IMR-90 (cell line): ENCODE measurements at regions not wholly inside any gene's neighbourhood (a gene's known extent, or its start where the extent isn't known, plus 50 kb on each side); places are given as distances from the start of the nearest gene placed in this dataset.

Experiments used
- ATAC-seq: fragments of 200-7000 bp; cut with Tn5 transposase; 2 replicates; pipeline ENCODE4 v1.9.1; 2020; ENCODE audit warnings: low read depth, mild to moderate bottlenecking, moderate library complexity
- BruUV-seq: library from RNA; stranded (reverse); fragments of 400-500 nt; replicated peaks from 2 replicates; lab custom pipeline; 2021; lab: Mats Ljungman, UMichigan
- CTCF ChIA-PET: fragments of 300-600 bp; formaldehyde crosslinking; extraction: SDS; loops from one replicate; lab custom pipeline; 2021; ENCODE audit warnings: antibody characterized with exemption; lab: Yijun Ruan, JAX
- POLR2A ChIA-PET: fragments of 300-600 bp; sonication (Branson Sonifier 250); formaldehyde crosslinking; loops from one replicate; lab custom pipeline; 2022; ENCODE audit warnings: antibody characterized with exemption; ENCODE audit not compliant: unreplicated experiment; lab: Charles Lee
- DNase-seq: peaks from one replicate; pipeline ENCODE4 v3.0.0; 2013
- H2AFZ ChIP-seq: replicated peaks from 2 replicates; pipeline ENCODE3; 2013; ENCODE audit warnings: low read length, mild to moderate bottlenecking; ENCODE audit not compliant: poor library complexity
- H2AK5ac ChIP-seq: 2 replicates; pipeline ENCODE4 v1.6.1; 2013; ENCODE audit warnings: low read depth, low read length, inconsistent platforms
- H2AK9ac ChIP-seq: replicated peaks from 2 replicates; pipeline ENCODE3; 2013; ENCODE audit warnings: mild to moderate bottlenecking, low read depth, low read length, moderate library complexity; ENCODE audit not compliant: poor library complexity
- H2BK120ac ChIP-seq: 2 replicates; pipeline ENCODE4 v1.6.1; 2013; ENCODE audit warnings: low read depth, low read length, inconsistent platforms
- H2BK15ac ChIP-seq: 3 replicates; pipeline ENCODE4 v1.6.1; 2013; ENCODE audit warnings: low read depth, low read length, inconsistent platforms
- H2BK20ac ChIP-seq: 2 replicates; pipeline ENCODE4 v1.6.1; 2013; ENCODE audit warnings: low read depth, mild to moderate bottlenecking, inconsistent platforms, low read length, moderate library complexity
- H2BK5ac ChIP-seq: 2 replicates; pipeline ENCODE4 v1.6.1; 2013; ENCODE audit warnings: mild to moderate bottlenecking, low read depth, low read length, inconsistent platforms; ENCODE audit not compliant: poor library complexity, severe bottlenecking
- H3K14ac ChIP-seq: replicated peaks from 2 replicates; pipeline ENCODE4 v1.6.1; 2013; ENCODE audit warnings: low read depth, low read length, inconsistent platforms
- H3K18ac ChIP-seq: 2 replicates; pipeline ENCODE4 v1.6.1; 2013; ENCODE audit warnings: low read depth, low read length, control low read depth
- H3K23ac ChIP-seq: 2 replicates; pipeline ENCODE4 v1.6.1; 2013; ENCODE audit warnings: low read depth, low read length, inconsistent platforms
- H3K27ac ChIP-seq: 2 replicates; pipeline ENCODE4 v1.5.1; 2013; ENCODE audit warnings: mild to moderate bottlenecking, control low read depth, low read length; ENCODE audit not compliant: insufficient read depth
- H3K27me3 ChIP-seq: 2 replicates; pipeline ENCODE4 v1.6.1; 2013; ENCODE audit warnings: low read length; ENCODE audit not compliant: control insufficient read depth, insufficient read depth
- H3K36me3 ChIP-seq: 2 replicates; pipeline ENCODE4 v1.6.1; 2013; ENCODE audit warnings: low read length, mixed read lengths; ENCODE audit not compliant: control insufficient read depth, insufficient read depth
- H3K4ac ChIP-seq: 2 replicates; pipeline ENCODE4 v1.6.1; 2013; ENCODE audit warnings: low read depth, low read length, inconsistent platforms
- H3K4me1 ChIP-seq: 2 replicates; pipeline ENCODE4 v1.6.1; 2013; ENCODE audit warnings: low read length, mixed read lengths; ENCODE audit not compliant: control insufficient read depth, insufficient read depth
- H3K4me2 ChIP-seq: 2 replicates; pipeline ENCODE4 v1.6.1; 2013; ENCODE audit warnings: low read depth, mild to moderate bottlenecking, control low read depth, low read length, moderate library complexity
- H3K4me3 ChIP-seq: 2 replicates; pipeline ENCODE4 v1.5.1; 2013; ENCODE audit warnings: low read depth, mild to moderate bottlenecking, control low read depth, low read length, moderate library complexity; ENCODE audit not compliant: insufficient read depth
- H3K56ac ChIP-seq: 2 replicates; pipeline ENCODE4 v1.6.1; 2013; ENCODE audit warnings: low read length, inconsistent platforms; ENCODE audit not compliant: insufficient read depth; ENCODE audit errors: extremely low read depth
- H3K79me1 ChIP-seq, 2 experiments: 2 replicates each; pipeline ENCODE4 v1.6.1; 2013; ENCODE audit warnings: low read length in 2 of 2, inconsistent platforms in 1 of 2, low read depth in 1 of 2
- H3K9ac ChIP-seq: 2 replicates; pipeline ENCODE4 v1.6.1; 2013; ENCODE audit warnings: low read depth, low read length, control low read depth
- H3K9me1 ChIP-seq: 2 replicates; pipeline ENCODE4 v1.6.1; 2013; ENCODE audit warnings: low read length, inconsistent platforms; ENCODE audit not compliant: insufficient read depth
- H3K9me3 ChIP-seq: 2 replicates; pipeline ENCODE4 v1.6.1; 2013; ENCODE audit warnings: low read length; ENCODE audit not compliant: control insufficient read depth, insufficient read depth
- H4K20me1 ChIP-seq: 2 replicates; pipeline ENCODE4 v1.6.1; 2013; ENCODE audit warnings: low read length, inconsistent platforms; ENCODE audit not compliant: insufficient read depth
- H4K5ac ChIP-seq: 2 replicates; pipeline ENCODE4 v1.6.1; 2013; ENCODE audit warnings: mild to moderate bottlenecking, low read depth, low read length, control low read depth
- H4K8ac ChIP-seq, 2 experiments: 2 replicates each; pipeline ENCODE4 v1.6.1; 2013; ENCODE audit warnings: low read depth in 2 of 2, low read length in 2 of 2, control low read depth in 1 of 2, inconsistent platforms in 1 of 2
- H4K91ac ChIP-seq: 2 replicates; pipeline ENCODE4 v1.6.1; 2013; ENCODE audit warnings: low read depth, low read length, inconsistent platforms; ENCODE audit not compliant: insufficient read depth
- BHLHE40 ChIP-seq: fragments of 150-350 bp; IDR thresholded peaks from 2 replicates; pipeline ENCODE4 v1.6.1; 2016; ENCODE audit warnings: mild to moderate bottlenecking, low read depth, low read length
- CEBPB ChIP-seq: IDR thresholded peaks from 2 replicates; pipeline ENCODE4 v1.6.1; 2012; ENCODE audit warnings: low read depth, low read length, improper control_type of control experiment
- CTCF ChIP-seq: conservative IDR thresholded peaks from 2 replicates; pipeline ENCODE4 v1.5.1; 2012; ENCODE audit warnings: mild to moderate bottlenecking, low read depth, low read length, improper control_type of control experiment
- MAFK ChIP-seq: IDR thresholded peaks from 2 replicates; pipeline ENCODE4 v1.6.1; 2012; ENCODE audit warnings: low read depth, low read length, improper control_type of control experiment
- RCOR1 ChIP-seq: IDR thresholded peaks from 2 replicates; pipeline ENCODE4 v1.6.1; 2012; ENCODE audit warnings: mild to moderate bottlenecking, low read length, improper control_type of control experiment; ENCODE audit not compliant: insufficient replicate concordance
- SMC3 ChIP-seq: fragments of 150-350 bp; IDR thresholded peaks from 2 replicates; pipeline ENCODE4 v1.6.1; 2016; ENCODE audit warnings: low read depth, mild to moderate bottlenecking, antibody characterized with exemption, low read length, moderate library complexity
- USF2 ChIP-seq: fragments of 150-350 bp; IDR thresholded peaks from 2 replicates; pipeline ENCODE4 v1.6.1; 2017; ENCODE audit warnings: mild to moderate bottlenecking, antibody characterized with exemption, low read length, low read depth
- WGBS, 2 experiments: methylation state at CpG; one replicate each; pipeline versions ENCODE4 v1.1.5 to v1.1.7; 2013; ENCODE audit warnings: missing lambda C conversion rate in 2 of 2; ENCODE audit not compliant: insufficient read length in 1 of 2; ENCODE audit errors: extremely low coverage in 2 of 2; 5-methylcytosine and 5-hydroxymethylcytosine counted together
- dilution Hi-C: fragments of 300-500 bp; cut with HindIII; formaldehyde crosslinking; loops from one replicate; pipeline ENCODE4 v1.14.3; 2018; ENCODE audit warnings: low sequenced_read_pairs; ENCODE audit not compliant: unreplicated experiment
- in situ Hi-C: fragments of 300-500 bp; cut with MboI; formaldehyde crosslinking; loops from 3 replicates; pipeline ENCODE4 v1.14.3; 2019; ENCODE audit warnings: low sequenced_read_pairs, inconsistent platforms, mixed read lengths
- intact Hi-C: fragments of 100-400 bp; cut with micrococcal nuclease; formaldehyde crosslinking; loops from 2 replicates; pipeline ENCODE4 v1.10.0; 2022

GRCh38 chr17:72534776-72535175, 414.0 kb downstream of the SOX9 start:
- TF ChIP-seq USF2 (no peak), BHLHE40 (no peak), CEBPB (no peak), MAFK (no peak), RCOR1 (no peak), CTCF (no peak), SMC3 (no peak)
- DNase-seq (no peak), ATAC-seq (no peak)
- H2AK9ac ChIP-seq, result no peak overlapping the region
- no peaks in the 10 kb centered on the region; the same call in 1 of the 2 replicates for H3K9me3 ChIP-seq
- no peak overlapping the region for H3K9ac ChIP-seq
- H3K23ac ChIP-seq, result no peak overlapping the region
- H2AK5ac ChIP-seq, result no peak overlapping the region
- BruUV-seq, result no TSS peak
- no peak overlapping the region for H3K4me3 ChIP-seq
- no peak overlapping the region for H2BK120ac ChIP-seq
- peaks cover 3% of the 10 kb centered on the region; the same call in 1 of the 2 replicates for H3K4me1 ChIP-seq
- no peaks in the 10 kb centered on the region for H4K20me1 ChIP-seq
- H3K79me1 ChIP-seq, result peaks cover 26 to 54% of the 10 kb centered on the region in 2 experiments
- ChIA-PET CTCF (no interaction called here), POLR2A (no interaction called here)
- H2AFZ ChIP-seq, result no peak overlapping the region
- H3K14ac ChIP-seq, result no peak overlapping the region
- in situ Hi-C loops, result loop anchor here (5.0 to 25.0 kb wide), 5 partner anchors 397 to 1422 kb away; no protein-coding TSS in a partner anchor
- no peak overlapping the region for H3K4me2 ChIP-seq
- intact Hi-C loops, result no loop called here
- no peak overlapping the region for H4K8ac ChIP-seq
- WGBS, 2 experiments, result no CpG with 5 or more reads among the region's 3 CpGs
- no peak overlapping the region for H3K27ac ChIP-seq
- no peak overlapping the region for H4K91ac ChIP-seq
- H3K4ac ChIP-seq, result no peak overlapping the region
- no peaks in the 10 kb centered on the region for H3K27me3 ChIP-seq
- H3K9me1 ChIP-seq, result no peaks in the 10 kb centered on the region
- no peaks in the 10 kb centered on the region for H3K36me3 ChIP-seq
- no peak overlapping the region for H3K56ac ChIP-seq
- H2BK15ac ChIP-seq, result no peak overlapping the region
- H2BK20ac ChIP-seq, result no peak overlapping the region
- dilution Hi-C loops, result no loop called here
- no peak overlapping the region for H4K5ac ChIP-seq
- no peak overlapping the region for H3K18ac ChIP-seq
- H2BK5ac ChIP-seq, result no peak overlapping the region
